ENCODE measurements at regions not wholly inside any gene's neighbourhood (a gene's known extent, or its start where the extent isn't known, plus 50 kb on each side); places are given as distances from the start of the nearest gene placed in this dataset.

DNA sequence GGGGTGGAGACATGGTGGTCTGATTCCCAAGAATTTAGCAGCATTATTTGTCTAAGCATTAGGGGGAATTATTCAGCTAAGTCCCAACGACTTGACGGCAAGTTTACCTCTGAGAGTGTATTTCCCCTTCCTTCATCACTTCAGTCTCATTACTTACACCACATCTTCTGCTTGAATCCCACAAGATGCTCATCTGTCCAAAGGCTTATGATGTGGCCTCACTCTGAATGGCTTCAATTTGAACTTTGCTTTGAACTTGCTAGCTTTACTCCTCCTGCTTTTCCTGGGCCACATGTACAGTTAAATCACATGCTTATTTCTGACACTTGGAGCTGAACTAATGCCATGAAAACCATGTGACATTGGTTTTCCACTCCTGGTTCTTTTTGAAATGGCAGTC, 231.3 kb upstream of the SATB1 start:
- TF ChIP-seq, protein P1, sequence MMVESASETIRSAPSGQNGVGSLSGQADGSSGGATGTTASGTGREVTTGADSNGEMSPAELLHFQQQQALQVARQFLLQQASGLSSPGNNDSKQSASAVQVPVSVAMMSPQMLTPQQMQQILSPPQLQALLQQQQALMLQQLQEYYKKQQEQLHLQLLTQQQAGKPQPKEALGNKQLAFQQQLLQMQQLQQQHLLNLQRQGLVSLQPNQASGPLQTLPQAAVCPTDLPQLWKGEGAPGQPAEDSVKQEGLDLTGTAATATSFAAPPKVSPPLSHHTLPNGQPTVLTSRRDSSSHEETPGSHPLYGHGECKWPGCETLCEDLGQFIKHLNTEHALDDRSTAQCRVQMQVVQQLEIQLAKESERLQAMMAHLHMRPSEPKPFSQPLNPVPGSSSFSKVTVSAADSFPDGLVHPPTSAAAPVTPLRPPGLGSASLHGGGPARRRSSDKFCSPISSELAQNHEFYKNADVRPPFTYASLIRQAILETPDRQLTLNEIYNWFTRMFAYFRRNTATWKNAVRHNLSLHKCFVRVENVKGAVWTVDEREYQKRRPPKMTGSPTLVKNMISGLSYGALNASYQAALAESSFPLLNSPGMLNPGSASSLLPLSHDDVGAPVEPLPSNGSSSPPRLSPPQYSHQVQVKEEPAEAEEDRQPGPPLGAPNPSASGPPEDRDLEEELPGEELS (CRISPR knock-in tag; IDR thresholded peaks at IDR 0.05; ENCODE audit: borderline replicate concordance), result no peak
- TF ChIP-seq, protein P2, sequence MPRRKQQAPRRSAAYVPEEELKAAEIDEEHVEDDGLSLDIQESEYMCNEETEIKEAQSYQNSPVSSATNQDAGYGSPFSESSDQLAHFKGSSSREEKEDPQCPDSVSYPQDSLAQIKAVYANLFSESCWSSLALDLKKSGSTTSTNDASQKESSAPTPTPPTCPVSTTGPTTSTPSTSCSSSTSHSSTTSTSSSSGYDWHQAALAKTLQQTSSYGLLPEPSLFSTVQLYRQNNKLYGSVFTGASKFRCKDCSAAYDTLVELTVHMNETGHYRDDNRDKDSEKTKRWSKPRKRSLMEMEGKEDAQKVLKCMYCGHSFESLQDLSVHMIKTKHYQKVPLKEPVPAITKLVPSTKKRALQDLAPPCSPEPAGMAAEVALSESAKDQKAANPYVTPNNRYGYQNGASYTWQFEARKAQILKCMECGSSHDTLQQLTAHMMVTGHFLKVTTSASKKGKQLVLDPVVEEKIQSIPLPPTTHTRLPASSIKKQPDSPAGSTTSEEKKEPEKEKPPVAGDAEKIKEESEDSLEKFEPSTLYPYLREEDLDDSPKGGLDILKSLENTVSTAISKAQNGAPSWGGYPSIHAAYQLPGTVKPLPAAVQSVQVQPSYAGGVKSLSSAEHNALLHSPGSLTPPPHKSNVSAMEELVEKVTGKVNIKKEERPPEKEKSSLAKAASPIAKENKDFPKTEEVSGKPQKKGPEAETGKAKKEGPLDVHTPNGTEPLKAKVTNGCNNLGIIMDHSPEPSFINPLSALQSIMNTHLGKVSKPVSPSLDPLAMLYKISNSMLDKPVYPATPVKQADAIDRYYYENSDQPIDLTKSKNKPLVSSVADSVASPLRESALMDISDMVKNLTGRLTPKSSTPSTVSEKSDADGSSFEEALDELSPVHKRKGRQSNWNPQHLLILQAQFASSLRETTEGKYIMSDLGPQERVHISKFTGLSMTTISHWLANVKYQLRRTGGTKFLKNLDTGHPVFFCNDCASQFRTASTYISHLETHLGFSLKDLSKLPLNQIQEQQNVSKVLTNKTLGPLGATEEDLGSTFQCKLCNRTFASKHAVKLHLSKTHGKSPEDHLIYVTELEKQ (CRISPR knock-in tag; IDR thresholded peaks at IDR 0.05), result no peak
- TF ChIP-seq ZBTB1 (CRISPR knock-in tag; IDR thresholded peaks at IDR 0.05; ENCODE audit: borderline replicate concordance, low read depth) (no peak), CBX3 (IDR thresholded peaks at IDR 0.05; ENCODE audit: borderline replicate concordance in 1 of 2, low read length in 2 of 2) (no peak)

All from K562 (cell line).